GM21529 (cell line): ENCODE measurements at regions not wholly inside any gene's neighbourhood (a gene's known extent, or its start where the extent isn't known, plus 50 kb on each side); places are given as distances from the start of the nearest gene placed in this dataset.

ENCODE experiments used
- ATAC-seq: cut with Tn5 transposase; IDR thresholded peaks from one replicate; pipeline ENCODE4 v1.9.1; 2021; ENCODE audit not compliant: unreplicated experiment

- ATAC-seq = no peak
Observed at GRCh38 chr21:27694667-27695066, 727.8 kb upstream of the ADAMTS5 start.

- no peak for ATAC-seq
Observed at GRCh38 chr21:27693376-27693775, 726.5 kb upstream of the ADAMTS5 start.

- ATAC-seq = no peak
Observed at GRCh38 chr21:27691516-27691915, 724.6 kb upstream of the ADAMTS5 start.

GRCh38 chr21:27691006-27691405, 724.1 kb upstream of the ADAMTS5 start:
- no peak for ATAC-seq

- ATAC-seq = no peak
Observed at GRCh38 chr21:27690426-27690825, 723.5 kb upstream of the ADAMTS5 start.

- ATAC-seq = no peak
Observed at GRCh38 chr21:27688773-27689172, 721.9 kb upstream of the ADAMTS5 start.

DNA sequence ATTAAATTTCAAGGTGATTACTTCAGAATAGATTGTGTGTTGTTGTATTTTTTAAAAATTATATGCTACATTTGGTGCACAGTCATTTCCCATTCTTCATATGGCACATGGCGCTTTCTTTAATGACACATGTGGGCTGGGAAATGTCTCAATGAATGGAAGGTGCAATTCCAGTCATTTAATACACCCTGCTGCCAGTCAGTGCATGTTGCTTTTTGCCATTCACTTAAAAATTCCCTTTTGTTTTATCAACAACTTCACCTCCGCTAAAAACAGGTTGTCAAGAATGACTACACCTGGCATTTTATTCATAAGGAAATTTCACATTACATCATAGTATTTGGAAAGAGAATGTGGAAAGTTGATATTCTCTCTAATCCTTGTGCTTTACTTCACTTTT, 716.4 kb upstream of the ADAMTS5 start:
- no peak for ATAC-seq

DNA sequence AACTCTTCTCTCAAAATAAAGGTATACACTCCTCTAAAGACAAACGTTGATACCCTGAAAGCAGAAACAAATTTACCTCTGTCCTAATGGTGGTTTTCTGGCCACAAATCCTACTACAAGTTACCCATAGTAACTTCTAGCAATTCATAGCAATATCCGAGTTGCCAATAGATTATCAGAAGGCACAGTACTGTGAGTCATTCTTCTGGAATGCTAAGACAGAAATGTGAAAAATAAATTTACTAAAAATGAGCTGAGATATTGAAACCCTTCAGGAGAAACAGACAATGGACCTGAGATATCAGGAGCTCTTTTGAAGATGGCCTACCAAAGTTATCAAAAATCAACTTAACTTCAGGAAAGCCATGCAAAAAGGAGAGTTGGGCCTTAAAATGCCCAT, 715.0 kb upstream of the ADAMTS5 start:
- no peak for ATAC-seq

- ATAC-seq = no peak
Observed at GRCh38 chr21:27681038-27681437, 714.1 kb upstream of the ADAMTS5 start.

DNA sequence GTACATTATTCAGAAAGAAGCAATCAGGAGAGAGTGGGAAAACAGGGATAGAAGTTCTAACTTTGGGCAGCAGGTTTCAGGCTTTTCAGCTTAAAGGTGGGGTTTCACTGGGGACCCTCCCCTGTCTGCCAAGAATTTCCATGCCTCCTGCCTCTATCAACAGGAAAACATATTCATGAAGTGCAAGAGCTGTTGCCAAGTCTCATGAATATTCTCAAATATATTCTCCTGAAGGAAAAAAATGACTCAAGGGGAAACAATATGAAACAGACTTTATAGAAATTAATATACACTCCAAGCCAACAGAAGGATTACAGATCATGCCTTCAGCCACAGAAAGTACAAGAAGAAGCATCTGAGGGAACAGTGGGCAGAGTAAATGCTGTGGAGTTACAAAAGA, 713.3 kb upstream of the ADAMTS5 start:
- no peak for ATAC-seq

DNA sequence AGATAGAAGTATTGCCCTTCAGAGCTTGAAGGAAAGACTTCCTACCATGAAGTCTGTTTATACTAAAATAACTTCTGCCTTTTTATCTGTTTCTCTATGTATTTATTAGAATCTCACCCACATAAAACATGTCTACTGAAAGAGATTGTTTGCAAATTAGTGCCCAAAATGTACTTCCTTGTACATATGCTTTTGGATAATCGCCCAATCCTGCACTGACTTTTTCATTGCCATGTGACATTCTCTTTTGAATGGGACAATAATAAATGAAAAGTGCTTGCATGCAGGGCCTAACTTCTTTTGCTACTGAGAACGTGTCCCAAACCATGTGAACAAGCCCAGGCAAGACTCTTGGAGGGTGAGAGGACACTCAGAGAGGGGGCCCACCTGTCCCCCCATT, 711.6 kb upstream of the ADAMTS5 start:
- ATAC-seq = no peak

GRCh38 chr21:27677546-27677945, 710.7 kb upstream of the ADAMTS5 start:
- ATAC-seq = no peak

GRCh38 chr21:27675306-27675705, 708.4 kb upstream of the ADAMTS5 start:
- no peak for ATAC-seq

DNA sequence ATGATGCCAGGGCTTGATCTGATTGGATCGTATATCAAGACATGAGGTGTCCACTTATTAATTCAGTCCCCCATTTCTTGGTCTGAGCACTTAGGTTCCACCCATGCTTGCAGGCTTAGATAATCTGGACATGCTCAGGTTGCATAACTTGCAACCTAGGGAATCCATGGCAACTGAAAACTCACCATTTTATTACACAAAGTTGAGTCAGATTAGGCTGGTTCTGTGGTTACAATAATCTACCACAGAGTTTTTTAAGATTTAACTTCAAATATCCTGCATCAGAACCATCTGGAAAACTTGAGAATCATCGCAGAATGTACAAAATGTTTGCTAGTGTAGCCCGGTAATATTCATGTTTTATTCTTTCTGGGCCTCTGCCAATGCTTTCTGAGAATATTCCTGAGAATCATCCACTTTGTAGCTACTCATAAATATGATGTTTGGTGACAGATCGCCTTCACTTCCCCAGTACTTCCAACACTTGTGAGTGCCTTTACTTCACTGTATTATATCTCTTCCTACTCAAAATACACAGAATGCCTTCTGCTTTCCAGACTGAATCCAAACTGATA, 707.2 kb upstream of the ADAMTS5 start:
- no peak for ATAC-seq

GRCh38 chr21:27673581-27673980, 706.7 kb upstream of the ADAMTS5 start:
- ATAC-seq = no peak

DNA sequence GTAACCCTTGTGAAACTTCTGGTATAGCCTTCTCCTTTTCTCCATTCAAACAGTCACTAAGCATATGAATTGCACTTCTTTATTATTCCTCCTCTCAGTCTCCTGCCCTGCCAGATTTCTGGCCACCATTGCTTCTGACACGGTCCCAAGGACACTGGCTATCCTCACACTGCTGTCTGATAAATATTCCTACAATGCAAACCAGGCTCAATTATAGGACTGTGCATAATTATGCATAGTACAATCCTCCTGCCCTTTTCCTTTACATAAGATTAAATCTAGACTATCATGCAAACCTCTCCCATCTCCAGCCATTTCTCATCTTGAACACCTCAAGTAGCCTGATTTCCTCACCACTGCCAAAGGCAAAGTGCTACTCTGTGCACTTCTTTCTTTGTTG, 704.3 kb upstream of the ADAMTS5 start:
- ATAC-seq = no peak

DNA sequence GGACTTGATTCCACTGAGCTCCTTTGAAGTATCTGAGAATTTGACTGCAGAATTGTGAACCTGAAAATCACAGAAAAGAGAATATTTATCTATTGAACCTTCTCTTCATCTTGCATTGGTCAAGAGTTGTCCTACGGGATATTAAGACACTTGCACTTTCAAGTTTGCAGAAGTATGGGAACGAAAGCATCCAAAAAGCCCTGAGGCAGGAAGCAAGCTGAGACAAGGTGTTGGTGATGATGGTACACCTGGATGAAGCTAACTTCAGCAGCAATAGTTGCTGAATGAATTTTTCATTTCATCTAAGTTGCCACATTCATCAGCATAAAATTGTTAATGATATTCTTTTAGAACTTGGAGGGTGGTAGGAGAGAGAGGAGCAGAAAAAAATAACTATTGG, 686.6 kb upstream of the ADAMTS5 start:
- no peak for ATAC-seq

GRCh38 chr21:27649762-27650161, 682.9 kb upstream of the ADAMTS5 start:
- no peak for ATAC-seq

GRCh38 chr21:27649323-27649722, 682.4 kb upstream of the ADAMTS5 start:
- no peak for ATAC-seq

- ATAC-seq = no peak
Observed at GRCh38 chr21:27648560-27648959, 681.7 kb upstream of the ADAMTS5 start.

DNA sequence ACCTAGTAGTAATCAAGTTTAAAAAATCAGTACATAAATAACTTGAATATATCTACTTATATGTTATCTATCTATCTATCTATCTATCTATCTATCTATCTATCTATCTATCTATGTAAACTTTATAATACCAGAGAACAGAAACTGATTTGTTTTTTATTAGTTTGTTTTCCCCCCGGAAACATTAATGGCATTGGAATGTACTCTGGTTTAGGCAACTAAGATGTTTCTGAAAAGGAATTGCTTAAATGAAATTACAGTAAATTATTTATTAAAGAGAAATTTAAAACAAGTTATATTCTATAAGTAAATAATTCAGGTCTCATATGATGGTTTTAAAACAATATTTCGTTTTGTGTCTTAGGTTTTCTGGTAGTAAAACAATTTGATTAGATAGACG, 681.0 kb upstream of the ADAMTS5 start:
- no peak for ATAC-seq

GRCh38 chr21:27647401-27647800, 680.5 kb upstream of the ADAMTS5 start:
- no peak for ATAC-seq

DNA sequence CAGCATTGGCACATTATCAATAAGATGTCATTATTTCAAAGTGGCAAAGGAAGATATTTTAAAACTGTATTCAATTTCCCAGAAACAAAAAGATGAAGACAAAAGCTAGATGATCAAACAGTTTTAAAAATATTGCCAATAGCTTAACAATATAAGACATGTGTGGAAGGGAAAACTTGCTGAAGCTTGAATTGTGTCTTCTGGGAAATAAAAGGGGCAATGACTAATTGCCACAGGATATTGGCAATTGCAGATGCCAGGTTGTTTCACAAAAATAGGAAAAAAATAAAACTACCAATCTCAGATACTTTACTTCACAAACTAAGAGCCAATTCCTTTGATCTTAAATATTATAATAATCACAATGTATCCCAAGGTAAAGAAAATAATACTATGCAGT, 679.8 kb upstream of the ADAMTS5 start:
- ATAC-seq = no peak

- no peak for ATAC-seq
Observed at GRCh38 chr21:27646056-27646455, 679.2 kb upstream of the ADAMTS5 start.
